GM18858 (cell line): ENCODE measurements at regions not wholly inside any gene's neighbourhood (a gene's known extent, or its start where the extent isn't known, plus 50 kb on each side); places are given as distances from the start of the nearest gene placed in this dataset.

Experiments used
- ATAC-seq: cut with Tn5 transposase; IDR thresholded peaks from one replicate; pipeline ENCODE4 v1.9.1; 2021; ENCODE audit not compliant: unreplicated experiment

- ATAC-seq = no peak
Measured at GRCh38 chr1:209042413-209042812, 541.1 kb upstream of the CAMK1G start.

- ATAC-seq = no peak
Measured at GRCh38 chr1:209045331-209046057, 538.0 kb upstream of the CAMK1G start.

- no peak for ATAC-seq
Measured at GRCh38 chr1:209046058-209046417, 537.5 kb upstream of the CAMK1G start.

- no peak for ATAC-seq
Measured at GRCh38 chr1:209046935-209047334, 536.6 kb upstream of the CAMK1G start.

- no peak for ATAC-seq
Measured at GRCh38 chr1:209048941-209049669, 534.4 kb upstream of the CAMK1G start.

GRCh38 chr1:209051570-209051969 is 531.9 kb upstream of the CAMK1G start:
- no peak for ATAC-seq

GRCh38 chr1:209053587-209053986 is 529.9 kb upstream of the CAMK1G start:
- no peak for ATAC-seq

- ATAC-seq = no peak
Measured at GRCh38 chr1:209057083-209057482, 526.4 kb upstream of the CAMK1G start.

GRCh38 chr1:209057901-209058300 is 525.6 kb upstream of the CAMK1G start:
- no peak for ATAC-seq

GRCh38 chr1:209059376-209059775 is 524.1 kb upstream of the CAMK1G start:
- no peak for ATAC-seq

- no peak for ATAC-seq
Measured at GRCh38 chr1:209059981-209060380, 523.5 kb upstream of the CAMK1G start.

GRCh38 chr1:209062081-209062620 is 521.4 kb upstream of the CAMK1G start:
- ATAC-seq = no peak

- ATAC-seq = peak; percentile 80
Measured at GRCh38 chr1:209062863-209063262, 520.7 kb upstream of the CAMK1G start.

GRCh38 chr1:209063767-209064659 is 519.5 kb upstream of the CAMK1G start:
- no peak for ATAC-seq

- ATAC-seq = no peak
Measured at GRCh38 chr1:209064850-209065706, 518.4 kb upstream of the CAMK1G start.

- no peak for ATAC-seq
Measured at GRCh38 chr1:209072481-209072880, 511.0 kb upstream of the CAMK1G start.

GRCh38 chr1:209073879-209074278 is 509.6 kb upstream of the CAMK1G start:
- no peak for ATAC-seq

GRCh38 chr1:209074575-209075250 is 508.8 kb upstream of the CAMK1G start:
- no peak for ATAC-seq

GRCh38 chr1:209076688-209077087 is 506.8 kb upstream of the CAMK1G start:
- ATAC-seq = no peak
